Transverse colon (tissue), 4 donors: ENCODE measurements at regions not wholly inside any gene's neighbourhood (a gene's known extent, or its start where the extent isn't known, plus 50 kb on each side); places are given as distances from the start of the nearest gene placed in this dataset.
A peak's percentile ranks its signal among the peaks of the same experiment; 100 is the strongest.

Experiments
- DNase-seq: peaks from one replicate; pipeline ENCODE4 v3.0.0-alpha.2; 2019
- H3K27ac ChIP-seq, 4 donors: fragments of 200-600 bp; sonication (generic); 2 replicates each; pipeline ENCODE4 v1.5.1; 2016 to 2018; ENCODE audit warnings: inconsistent platforms in 4 of 4
- H3K27me3 ChIP-seq: fragments of 200-600 bp; sonication (generic); 2 replicates; pipeline ENCODE4 v1.5.1; 2017; ENCODE audit warnings: inconsistent platforms
- H3K36me3 ChIP-seq, 4 donors: fragments of 200-600 bp; sonication (generic); 2 replicates each; pipeline ENCODE4 v1.5.1; 2017 to 2019; ENCODE audit warnings: inconsistent platforms in 4 of 4
- H3K4me1 ChIP-seq, 4 donors: fragments of 200-600 bp; sonication (generic); 2 replicates each; pipeline ENCODE4 v1.5.1; 2017 to 2020; ENCODE audit warnings: inconsistent platforms in 4 of 4
- H3K4me3 ChIP-seq, 4 donors: fragments of 200-600 bp; sonication (generic); 1 replicate in 1 of 4; 2 replicates in 3 of 4; pipeline versions ENCODE4 v1.5.1 to v1.6.1; 2017 to 2019; ENCODE audit warnings: inconsistent platforms in 4 of 4
- H3K9me3 ChIP-seq, 2 donors: fragments of 200-600 bp; sonication (generic); 2 replicates each; pipeline ENCODE4 v1.5.1; 2017 to 2019; ENCODE audit warnings: inconsistent platforms in 2 of 2
- CTCF ChIP-seq, 5 experiments: fragments of 200-600 bp in 3 of 5; fragments of 450-650 bp in 2 of 5; sonication (generic) in 3 of 5; IDR thresholded peaks; 1 replicate in 2 of 5; 2 replicates in 3 of 5; pipeline ENCODE4 v1.5.1; 2016 to 2017; ENCODE audit warnings: antibody characterized with exemption in 5 of 5, inconsistent platforms in 3 of 5, mild to moderate bottlenecking in 2 of 5, moderate library complexity in 1 of 5
- EP300 ChIP-seq: sonication (generic); formaldehyde crosslinking; IDR thresholded peaks from one replicate; pipeline ENCODE4 v1.6.1; 2017; ENCODE audit warnings: antibody characterized with exemption, low read depth
- POLR2A ChIP-seq: fragments of 450-650 bp; IDR thresholded peaks from one replicate; pipeline ENCODE4 v1.6.1; 2016; ENCODE audit warnings: antibody characterized with exemption, mild to moderate bottlenecking, moderate library complexity
- POLR2AphosphoS5 ChIP-seq, 3 donors: sonication (generic); formaldehyde crosslinking; IDR thresholded peaks; one replicate each; pipeline ENCODE4 v1.6.1; 2016; ENCODE audit warnings: antibody characterized with exemption in 3 of 3
- WGBS, 2 donors: methylation state at CpG; one replicate each; pipeline ENCODE4 v1.1.5; 2018; ENCODE audit warnings: low coverage in 1 of 2; 5-methylcytosine and 5-hydroxymethylcytosine counted together
- in situ Hi-C, 4 donors: fragments of 200-750 bp; cut with MboI; loops; one replicate each; pipeline versions ENCODE4 v1.15.0 to v1.15.1; 2017; ENCODE audit warnings: low sequenced_read_pairs in 3 of 4, low pct_ligation_motif_present in 1 of 4, low pct_unique_long_range_greater_than_20kb in 1 of 4
- intact Hi-C: fragments of 100-400 bp; cut with DNase I; formaldehyde crosslinking; loops from one replicate; pipeline ENCODE4 v1.15.1; 2023; ENCODE audit warnings: low total_unique reads

- Histone ChIP-seq H3K27me3 (no peaks in the 10 kb centered on the region), H3K4me1 (peaks cover 11 to 61% (median 30%) of the 10 kb centered on the region in 4 donors), H3K9me3 (no peaks in the 10 kb centered on the region), H3K36me3 (no peaks in the 10 kb centered on the region), H3K4me3 (no peak overlapping the region), H3K27ac (peak overlapping the region; percentile 63 to 80 (median 72))
- intact Hi-C loops: loop anchor here (10.0 kb wide), 1 partner anchor 116 kb away; no protein-coding TSS in a partner anchor
- in situ Hi-C loops: no loop called here
- DNase-seq: peak; percentile 38
- 27 to 35% methylated on average over 2 of the region's 2 CpGs for WGBS, 2 donors
- TF ChIP-seq POLR2AphosphoS5 (IDR thresholded peaks at IDR 0.05): peak; percentile 20 to 55 (median 34)
- TF ChIP-seq CTCF (IDR thresholded peaks at IDR 0.05): no peak
- TF ChIP-seq POLR2A: no peak
- TF ChIP-seq EP300: no peak
These were observed 131.7 kb upstream of the TARS1 start for GRCh38 chr5:33309068-33309467.

- no peak for DNase-seq
- peak overlapping the region; percentile 63 to 80 (median 72) for H3K27ac ChIP-seq
- in situ Hi-C loops: no loop called here
- TF ChIP-seq EP300 (no peak), CTCF (IDR thresholded peaks at IDR 0.05) (no peak), POLR2A (no peak), POLR2AphosphoS5 (IDR thresholded peaks at IDR 0.05) (no peak)
- H3K4me3 ChIP-seq: no peak overlapping the region
- H3K36me3 ChIP-seq: no peaks in the 10 kb centered on the region
- H3K27me3 ChIP-seq: no peaks in the 10 kb centered on the region
- intact Hi-C loops: loop anchor here (10.0 kb wide), 1 partner anchor 115 kb away; no protein-coding TSS in a partner anchor
- H3K4me1 ChIP-seq: peaks cover 11 to 61% (median 26%) of the 10 kb centered on the region in 4 donors
- no peaks in the 10 kb centered on the region for H3K9me3 ChIP-seq
- whole genome bisulfite sequencing, 2 donors: 43 to 45% methylated on average over 3 of the region's 3 CpGs
These were observed 131.0 kb upstream of the TARS1 start for GRCh38 chr5:33309536-33310345.

- Histone ChIP-seq H3K4me3 (no peak overlapping the region), H3K9me3 (no peaks in the 10 kb centered on the region), H3K27ac (peak overlapping the region in 3 of 4 donors; percentile 63 to 79 (median 64)), H3K36me3 (no peaks in the 10 kb centered on the region), H3K27me3 (no peaks in the 10 kb centered on the region), H3K4me1 (peaks cover 11 to 57% (median 25%) of the 10 kb centered on the region in 4 donors)
- DNase-seq: no peak
- TF ChIP-seq POLR2AphosphoS5 (IDR thresholded peaks at IDR 0.05): no peak
- TF ChIP-seq EP300: no peak
- no peak for TF ChIP-seq POLR2A
- TF ChIP-seq CTCF (IDR thresholded peaks at IDR 0.05): no peak
- intact Hi-C loops: no loop called here
- in situ Hi-C loops: no loop called here
- 83 to 92% methylated on average over 2 of the region's 2 CpGs for WGBS, 2 donors
These were observed 130.3 kb upstream of the TARS1 start for GRCh38 chr5:33310451-33310850.

- Histone ChIP-seq H3K9me3 (no peaks in the 10 kb centered on the region), H3K27ac (no peak overlapping the region), H3K27me3 (no peaks in the 10 kb centered on the region), H3K4me1 (peaks cover 7 to 42% (median 23%) of the 10 kb centered on the region in 4 donors), H3K4me3 (no peak overlapping the region), H3K36me3 (no peaks in the 10 kb centered on the region)
- no peak for DNase-seq
- in situ Hi-C loops: no loop called here
- no peak for TF ChIP-seq EP300
- no peak for TF ChIP-seq POLR2A
- no peak for TF ChIP-seq CTCF (IDR thresholded peaks at IDR 0.05)
- no peak for TF ChIP-seq POLR2AphosphoS5 (IDR thresholded peaks at IDR 0.05)
- intact Hi-C loops: no loop called here
These were observed 128.9 kb upstream of the TARS1 start for GRCh38 chr5:33311893-33312292.
